UCSD-AML1 (cell line): ENCODE measurements at regions not wholly inside any gene's neighbourhood (a gene's known extent, or its start where the extent isn't known, plus 50 kb on each side); places are given as distances from the start of the nearest gene placed in this dataset.

Experiments used
- DNase-seq: peaks from one replicate; lab custom pipeline; 2025; ENCODE audit not compliant: unreplicated experiment; lab: John Stamatoyannopoulos, UW

DNA sequence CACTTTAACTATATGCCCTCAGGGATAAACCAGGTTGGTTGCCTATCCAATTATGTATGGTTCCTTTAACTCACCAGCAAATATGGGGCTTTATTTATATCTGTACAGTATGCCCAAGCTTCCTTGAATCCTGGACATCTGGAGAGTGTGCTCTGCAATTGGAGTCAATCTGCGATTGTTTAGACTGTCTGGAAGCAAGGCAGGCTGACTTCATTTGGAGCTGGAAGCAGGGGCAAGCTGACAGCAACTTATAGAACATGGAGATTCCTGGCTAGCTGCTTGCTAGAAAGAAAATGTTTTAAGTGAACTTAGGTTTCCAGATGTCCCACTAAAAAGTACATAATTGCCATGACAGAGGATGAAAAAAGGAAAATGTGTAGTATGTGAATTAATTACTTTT lies 63.7 kb upstream of the TPRG1 start:
- no peak for DNase-seq

- DNase-seq = no peak
Measured at GRCh38 chr3:189108735-189109134, 63.0 kb upstream of the TPRG1 start.

DNA sequence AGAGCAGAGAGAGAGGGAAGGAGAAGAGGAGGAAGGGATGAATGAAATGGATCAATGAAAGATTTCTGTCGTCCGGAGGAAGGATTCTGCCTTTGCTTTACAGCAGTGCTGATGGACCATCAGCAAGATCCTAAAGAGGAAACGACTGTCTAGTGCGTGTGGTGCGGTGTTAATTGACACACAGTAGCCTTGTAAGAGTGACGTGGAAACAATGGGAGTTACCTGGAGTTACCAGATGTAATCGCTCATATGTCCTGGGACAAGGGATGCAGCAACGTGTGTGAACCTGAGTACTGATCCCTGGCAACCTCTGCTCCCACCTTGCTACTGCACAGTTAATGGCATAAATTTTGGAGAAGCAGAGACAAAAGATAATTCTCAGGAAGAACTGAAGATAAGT lies 62.6 kb upstream of the TPRG1 start:
- DNase-seq = no peak

DNA sequence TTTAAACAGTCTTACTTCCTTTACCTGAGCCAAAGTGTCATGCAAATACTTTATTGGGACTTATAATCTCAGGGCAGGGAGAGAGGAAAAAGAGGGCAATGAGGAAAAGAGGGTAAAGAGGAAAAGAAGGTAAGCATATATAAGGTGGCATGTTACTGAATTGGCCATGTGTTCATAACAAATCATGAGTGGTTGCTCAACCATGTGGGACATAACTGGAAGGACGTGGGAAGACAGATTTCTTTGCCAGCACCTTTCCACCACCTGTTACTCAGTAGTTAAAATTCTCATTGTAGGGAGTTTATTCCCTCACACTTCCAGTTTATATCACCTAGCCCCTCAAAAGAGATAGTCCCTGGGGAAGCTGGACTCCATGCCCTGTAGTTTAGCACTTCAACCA lies 54.7 kb upstream of the TPRG1 start:
- DNase-seq = no peak

- DNase-seq = no peak
Measured at GRCh38 chr3:189118896-189119295, 52.9 kb upstream of the TPRG1 start.

DNA sequence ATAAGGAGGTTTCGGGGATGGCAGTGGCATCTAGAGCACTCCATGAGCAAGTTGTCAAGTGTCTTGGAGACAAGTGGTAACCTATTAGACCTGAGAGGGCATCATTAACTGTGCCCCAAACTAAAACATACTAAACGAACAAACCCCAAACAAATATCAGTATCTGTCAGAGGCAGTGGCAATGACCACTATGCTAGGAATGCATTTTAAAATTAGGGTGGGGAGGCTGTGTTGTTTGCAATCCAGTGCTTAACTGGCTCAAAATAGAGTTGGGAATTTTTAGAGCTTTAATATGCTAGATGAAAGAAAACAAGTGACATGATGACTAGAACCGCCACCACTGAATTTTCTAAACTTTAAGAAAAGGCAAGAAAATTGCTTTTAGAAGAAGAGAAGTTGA lies 51.8 kb upstream of the TPRG1 start:
- DNase-seq = no peak

- DNase-seq = no peak
Measured at GRCh38 chr3:189121092-189121491, 50.7 kb upstream of the TPRG1 start.
